Neural progenitor cell (in vitro differentiated cells): ENCODE measurements at regions not wholly inside any gene's neighbourhood (a gene's known extent, or its start where the extent isn't known, plus 50 kb on each side); places are given as distances from the start of the nearest gene placed in this dataset.
"Not testable (repeated sequence)": the region's sequence is repeated elsewhere in the genome, so short reads cannot be mapped to it uniquely, and the experiment has no call there.

ENCODE experiments used
- DNase-seq: peaks from one replicate; pipeline ENCODE4 v3.0.0-alpha.2; 2016; ENCODE audit warnings: low spot score
- H2AFZ ChIP-seq: fragments of 200-600 bp; sonication (generic); replicated peaks from 2 replicates; pipeline ENCODE4 v1.6.1; 2016; ENCODE audit warnings: antibody characterized with exemption
- H3F3A ChIP-seq: fragments of 200-600 bp; sonication (generic); 2 replicates; pipeline ENCODE4 v1.6.1; 2016; ENCODE audit warnings: antibody characterized with exemption, low read depth
- H3K27ac ChIP-seq: fragments of 200-600 bp; sonication (generic); 2 replicates; pipeline ENCODE4 v1.5.1; 2016; ENCODE audit warnings: mild to moderate bottlenecking
- H3K27me3 ChIP-seq: fragments of 200-600 bp; sonication (generic); 2 replicates; pipeline ENCODE4 v1.6.1; 2016; ENCODE audit warnings: mild to moderate bottlenecking, moderate library complexity
- H3K36me3 ChIP-seq: fragments of 200-600 bp; sonication (generic); 2 replicates; pipeline ENCODE4 v1.5.1; 2016
- H3K4me1 ChIP-seq: fragments of 200-600 bp; sonication (generic); 2 replicates; pipeline ENCODE4 v1.6.1; 2016; ENCODE audit warnings: mixed run types
- H3K4me2 ChIP-seq: fragments of 200-600 bp; sonication (generic); 2 replicates; pipeline ENCODE4 v1.6.1; 2016
- H3K4me3 ChIP-seq: fragments of 200-600 bp; sonication (generic); 2 replicates; pipeline ENCODE4 v1.5.1; 2016
- H3K79me2 ChIP-seq: fragments of 200-600 bp; sonication (generic); 2 replicates; pipeline ENCODE4 v1.6.1; 2016; ENCODE audit warnings: low read depth
- H3K9ac ChIP-seq: fragments of 200-600 bp; sonication (generic); 2 replicates; pipeline ENCODE4 v1.6.1; 2016
- H3K9me3 ChIP-seq: fragments of 200-600 bp; sonication (generic); 2 replicates; pipeline ENCODE4 v1.5.1; 2016; ENCODE audit warnings: low read depth
- H4K20me1 ChIP-seq: fragments of 200-600 bp; sonication (generic); 2 replicates; pipeline ENCODE4 v1.6.1; 2016; ENCODE audit warnings: low read depth
- H3K27ac Mint-ChIP-seq: 3 replicates; pipeline ENCODE4 v1.8.0; 2021; ENCODE audit warnings: mixed read lengths
- H3K27me3 Mint-ChIP-seq: 2 replicates; pipeline ENCODE4 v1.8.0; 2022; ENCODE audit warnings: low read depth, mild to moderate bottlenecking, inconsistent platforms, moderate library complexity, mixed read lengths; ENCODE audit not compliant: insufficient read depth
- H3K36me3 Mint-ChIP-seq: 3 replicates; pipeline ENCODE4 v1.8.0; 2021; ENCODE audit warnings: mixed read lengths
- H3K4me1 Mint-ChIP-seq: 3 replicates; pipeline ENCODE4 v1.8.0; 2021; ENCODE audit warnings: mixed read lengths
- H3K4me3 Mint-ChIP-seq: 3 replicates; pipeline ENCODE4 v1.8.0; 2021; ENCODE audit warnings: mild to moderate bottlenecking, moderate library complexity, mixed read lengths
- H3K9me3 Mint-ChIP-seq: 3 replicates; pipeline ENCODE4 v1.8.0; 2020; ENCODE audit warnings: mixed read lengths
- CTCF ChIP-seq: fragments of 200-600 bp; sonication (generic); IDR thresholded peaks from 2 replicates; pipeline ENCODE4 v1.5.1; 2017; ENCODE audit warnings: antibody characterized with exemption, mild to moderate bottlenecking
- EZH2 ChIP-seq: fragments of 200-600 bp; sonication (generic); IDR thresholded peaks from 2 replicates; pipeline ENCODE4 v1.6.1; 2017; ENCODE audit warnings: antibody characterized with exemption, mild to moderate bottlenecking, moderate library complexity
- EZH2phosphoT487 ChIP-seq: fragments of 200-600 bp; sonication (generic); IDR thresholded peaks from 2 replicates; pipeline ENCODE4 v1.6.1; 2017; ENCODE audit warnings: antibody characterized with exemption

- Mint-ChIP-seq H3K27me3 (peaks cover 2% of the 10 kb centered on the region), H3K9me3 (peaks cover 38% of the 10 kb centered on the region), H3K36me3 (no peaks in the 10 kb centered on the region), H3K4me1 (peaks cover under 1% of the 10 kb centered on the region), H3K4me3 (no peak overlapping the region), H3K27ac (no peak overlapping the region)
- Histone ChIP-seq H3F3A (no peaks in the 10 kb centered on the region), H3K27ac (no peak overlapping the region), H3K9ac (no peak overlapping the region), H3K36me3 (no peaks in the 10 kb centered on the region), H4K20me1 (no peaks in the 10 kb centered on the region), H3K79me2 (no peaks in the 10 kb centered on the region), H3K4me2 (no peak overlapping the region), H2AFZ (no peak overlapping the region), H3K4me1 (no peaks in the 10 kb centered on the region), H3K27me3 (no peaks in the 10 kb centered on the region), H3K4me3 (no peak overlapping the region), H3K9me3 (peaks cover 12% of the 10 kb centered on the region)
- TF ChIP-seq EZH2phosphoT487 (no peak), CTCF (no peak), EZH2 (no peak)
- DNase-seq = no peak
These were observed 104.9 kb downstream of the ZNF429 start for GRCh38 chr19:21610341-21610740.

- Histone ChIP-seq H3K4me1 (peaks cover 8% of the 10 kb centered on the region), H3K27ac (no peak overlapping the region), H2AFZ (no peak overlapping the region), H4K20me1 (no peaks in the 10 kb centered on the region), H3K36me3 (no peaks in the 10 kb centered on the region), H3K9ac (no peak overlapping the region), H3K9me3 (peaks cover 7% of the 10 kb centered on the region), H3F3A (peaks cover 3% of the 10 kb centered on the region), H3K27me3 (no peaks in the 10 kb centered on the region), H3K79me2 (no peaks in the 10 kb centered on the region), H3K4me3 (no peak overlapping the region), H3K4me2 (no peak overlapping the region)
- H3K27ac Mint-ChIP-seq = no peak overlapping the region
- peaks cover 45% of the 10 kb centered on the region for H3K9me3 Mint-ChIP-seq
- H3K27me3 Mint-ChIP-seq = peaks cover 2% of the 10 kb centered on the region
- peaks cover 18% of the 10 kb centered on the region for H3K4me1 Mint-ChIP-seq
- no peaks in the 10 kb centered on the region for H3K36me3 Mint-ChIP-seq
- TF ChIP-seq EZH2 = no peak
- no peak for TF ChIP-seq EZH2phosphoT487
- TF ChIP-seq CTCF = no peak
- DNase-seq = no peak
- no peak overlapping the region for H3K4me3 Mint-ChIP-seq
These were observed 103.2 kb downstream of the ZNF429 start for GRCh38 chr19:21608571-21608970.

- H3K27me3 ChIP-seq = no peaks in the 10 kb centered on the region
These were observed 102.0 kb downstream of the ZNF429 start for GRCh38 chr19:21607449-21607848.

GRCh38 chr19:21607011-21607410, 101.6 kb downstream of the ZNF429 start:
- not testable (repeated sequence) for H4K20me1 ChIP-seq, H3K9me3 ChIP-seq, H3K27me3 ChIP-seq, H3K4me3 ChIP-seq, H3K27me3 Mint-ChIP-seq, DNase-seq, H3K36me3 Mint-ChIP-seq, H2AFZ ChIP-seq, H3K79me2 ChIP-seq, H3K4me1 ChIP-seq, H3F3A ChIP-seq, H3K4me2 ChIP-seq, H3K9ac ChIP-seq, H3K27ac ChIP-seq, H3K27ac Mint-ChIP-seq, H3K36me3 ChIP-seq, H3K4me3 Mint-ChIP-seq
- Mint-ChIP-seq H3K9me3 (peaks cover 40% of the 10 kb centered on the region), H3K4me1 (peaks cover 24% of the 10 kb centered on the region)

More at GRCh38 chr19:21607449-21607848, 102.0 kb downstream of the ZNF429 start:
- Histone ChIP-seq H3K4me2 (no peak overlapping the region), H3K9ac (no peak overlapping the region), H3K27ac (no peak overlapping the region), H3K9me3 (no peaks in the 10 kb centered on the region), H3K36me3 (no peaks in the 10 kb centered on the region), H3F3A (peaks cover 3% of the 10 kb centered on the region), H3K4me3 (no peak overlapping the region), H2AFZ (no peak overlapping the region), H4K20me1 (no peaks in the 10 kb centered on the region), H3K79me2 (no peaks in the 10 kb centered on the region), H3K4me1 (peaks cover 8% of the 10 kb centered on the region)
- peaks cover 2% of the 10 kb centered on the region for H3K27me3 Mint-ChIP-seq
- H3K9me3 Mint-ChIP-seq = peaks cover 44% of the 10 kb centered on the region
- no peak overlapping the region for H3K4me3 Mint-ChIP-seq
- no peak overlapping the region for H3K27ac Mint-ChIP-seq
- DNase-seq = no peak
- no peaks in the 10 kb centered on the region for H3K36me3 Mint-ChIP-seq
- TF ChIP-seq EZH2 (no peak), EZH2phosphoT487 (no peak), CTCF (no peak)
- peaks cover 24% of the 10 kb centered on the region for H3K4me1 Mint-ChIP-seq

- H2AFZ ChIP-seq, H3K9me3 ChIP-seq, H3K27me3 Mint-ChIP-seq, DNase-seq, H3F3A ChIP-seq, H3K36me3 Mint-ChIP-seq, H3K27ac ChIP-seq, H3K79me2 ChIP-seq, H3K27me3 ChIP-seq, H3K27ac Mint-ChIP-seq, H3K4me2 ChIP-seq, H3K4me3 ChIP-seq, H4K20me1 ChIP-seq, H3K9ac ChIP-seq, H3K36me3 ChIP-seq, H3K4me3 Mint-ChIP-seq: not testable (repeated sequence)
- Mint-ChIP-seq H3K9me3 (peaks cover 39% of the 10 kb centered on the region), H3K4me1 (peaks cover 24% of the 10 kb centered on the region)
- H3K4me1 ChIP-seq = peaks cover 11% of the 10 kb centered on the region
These were observed 100.9 kb downstream of the ZNF429 start for GRCh38 chr19:21606326-21606725.
